ENCODE measurements at regions not wholly inside any gene's neighbourhood (a gene's known extent, or its start where the extent isn't known, plus 50 kb on each side); places are given as distances from the start of the nearest gene placed in this dataset.

DNA sequence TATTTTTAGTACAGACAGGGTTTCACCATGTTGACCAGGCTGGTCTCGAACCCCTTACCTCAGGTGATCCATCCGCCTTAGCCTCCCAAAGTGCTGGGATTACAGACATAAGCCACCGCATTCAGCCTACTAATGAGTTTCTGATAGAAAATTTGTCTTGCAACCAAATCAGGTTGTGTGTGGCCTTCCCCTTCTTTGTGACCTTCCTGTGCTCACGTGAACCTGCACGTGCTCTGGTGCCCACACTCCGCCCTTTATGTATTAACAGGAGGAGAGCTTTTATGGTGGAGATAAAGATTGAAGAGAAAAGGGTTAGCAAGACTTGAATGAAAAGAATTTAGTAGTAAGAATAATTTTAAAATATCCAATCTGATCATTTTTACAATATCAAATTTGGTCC lies 343.5 kb upstream of the TMEM132C start:
- Histone ChIP-seq H3K27me3 (no peaks in the 10 kb centered on the region), H3K4me1 (replicated peaks in 1 of 2) (peaks cover 0 to 17% of the 10 kb centered on the region in 2 donors), H3K36me3 (replicated peaks in 1 of 2) (no peaks in the 10 kb centered on the region), H3K9me3 (replicated peaks in 1 of 3) (no peaks in the 10 kb centered on the region), H3K27ac (peak overlapping the region in 1 of 5 donors; percentile 58), H3K4me3 (no peak overlapping the region)
- WGBS, 4 donors, result 54 to 74% (median 63%) methylated on average over 6 of the region's 6 CpGs
- peak in 5 of 7 donors; percentile 29 to 58 (median 46) for DNase-seq
- intact Hi-C loops (cut with DNase I), result loop anchor here in 1 of 2 donors (10.0 kb wide), 1 partner anchor 249 kb away; no protein-coding TSS in a partner anchor
- TF ChIP-seq, protein P1, sequence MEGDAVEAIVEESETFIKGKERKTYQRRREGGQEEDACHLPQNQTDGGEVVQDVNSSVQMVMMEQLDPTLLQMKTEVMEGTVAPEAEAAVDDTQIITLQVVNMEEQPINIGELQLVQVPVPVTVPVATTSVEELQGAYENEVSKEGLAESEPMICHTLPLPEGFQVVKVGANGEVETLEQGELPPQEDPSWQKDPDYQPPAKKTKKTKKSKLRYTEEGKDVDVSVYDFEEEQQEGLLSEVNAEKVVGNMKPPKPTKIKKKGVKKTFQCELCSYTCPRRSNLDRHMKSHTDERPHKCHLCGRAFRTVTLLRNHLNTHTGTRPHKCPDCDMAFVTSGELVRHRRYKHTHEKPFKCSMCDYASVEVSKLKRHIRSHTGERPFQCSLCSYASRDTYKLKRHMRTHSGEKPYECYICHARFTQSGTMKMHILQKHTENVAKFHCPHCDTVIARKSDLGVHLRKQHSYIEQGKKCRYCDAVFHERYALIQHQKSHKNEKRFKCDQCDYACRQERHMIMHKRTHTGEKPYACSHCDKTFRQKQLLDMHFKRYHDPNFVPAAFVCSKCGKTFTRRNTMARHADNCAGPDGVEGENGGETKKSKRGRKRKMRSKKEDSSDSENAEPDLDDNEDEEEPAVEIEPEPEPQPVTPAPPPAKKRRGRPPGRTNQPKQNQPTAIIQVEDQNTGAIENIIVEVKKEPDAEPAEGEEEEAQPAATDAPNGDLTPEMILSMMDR (IDR thresholded peaks at IDR 0.05), result no peak
- TF ChIP-seq POLR2A (IDR thresholded peaks at IDR 0.05), result no peak

DNA sequence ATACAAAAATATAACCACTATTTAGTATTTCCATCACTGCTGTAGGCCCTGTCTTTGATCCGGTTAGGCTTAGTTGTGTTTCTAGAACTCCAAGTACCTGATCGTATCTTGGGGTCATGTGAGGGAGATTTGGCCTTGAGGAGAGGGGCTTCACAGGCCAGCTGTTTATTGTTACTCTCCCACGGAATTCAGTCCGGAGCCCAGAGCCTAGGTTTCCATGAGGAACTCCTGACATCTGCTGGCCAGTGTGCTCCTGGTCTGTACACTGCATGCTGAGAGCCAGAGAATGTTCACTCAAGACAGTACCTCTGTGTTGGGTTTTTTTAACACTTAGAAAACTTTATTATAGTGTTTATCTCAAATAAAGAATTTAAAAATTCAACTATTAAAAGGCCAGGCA lies 341.0 kb upstream of the TMEM132C start:
- Histone ChIP-seq H3K4me1 (replicated peaks in 1 of 2) (peaks cover 5 to 31% of the 10 kb centered on the region in 2 donors), H3K4me3 (no peak overlapping the region), H3K9me3 (replicated peaks in 1 of 3) (no peaks in the 10 kb centered on the region), H3K27me3 (no peaks in the 10 kb centered on the region), H3K27ac (peak overlapping the region in 1 of 5 donors; percentile 55), H3K36me3 (replicated peaks in 1 of 2) (no peaks in the 10 kb centered on the region)
- WGBS, 4 donors, result 10 to 22% (median 19%) methylated on average over 4 of the region's 4 CpGs
- TF ChIP-seq, protein P1 (IDR thresholded peaks at IDR 0.05), result peak; percentile 26 to 67 (median 56)
- TF ChIP-seq POLR2A (IDR thresholded peaks at IDR 0.05), result no peak
- peak; percentile 51 to 80 (median 67) for DNase-seq
- intact Hi-C loops (cut with DNase I), result loop anchor here in 1 of 2 donors (10.0 kb wide), 1 partner anchor 251 kb away; no protein-coding TSS in a partner anchor

DNA sequence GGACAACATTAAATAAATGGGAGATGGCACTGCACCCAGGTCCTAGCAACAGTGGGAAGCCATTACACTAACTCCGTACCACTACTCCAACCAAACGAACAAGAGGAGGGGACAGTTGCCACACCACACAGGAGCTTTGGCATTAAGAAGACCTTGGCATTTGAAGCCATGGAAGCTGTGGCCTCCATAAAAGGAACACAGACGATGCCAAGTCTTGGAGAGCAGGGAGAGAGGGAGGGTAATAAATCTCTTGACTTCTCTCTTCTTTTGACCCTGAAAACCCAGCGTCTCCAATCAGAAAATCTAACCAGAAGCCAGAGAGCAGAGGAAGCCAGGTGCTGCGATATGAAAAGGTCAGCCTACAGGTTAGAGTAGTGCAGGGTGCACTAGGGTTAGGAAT lies 338.8 kb upstream of the TMEM132C start:
- no peaks in the 10 kb centered on the region for H3K36me3 ChIP-seq (replicated peaks in 1 of 2)

More for the DNA sequence above, 338.8 kb upstream of the TMEM132C start:
- Histone ChIP-seq H3K27ac (peak overlapping the region in 3 of 5 donors; percentile 46 to 72 (median 62)), H3K9me3 (replicated peaks in 1 of 3) (no peaks in the 10 kb centered on the region), H3K4me1 (replicated peaks in 1 of 2) (peaks cover 5 to 31% of the 10 kb centered on the region in 2 donors), H3K27me3 (no peaks in the 10 kb centered on the region), H3K4me3 (no peak overlapping the region)
- no peak for TF ChIP-seq POLR2A (IDR thresholded peaks at IDR 0.05)
- TF ChIP-seq, protein P1 (IDR thresholded peaks at IDR 0.05), result no peak
- peak; percentile 40 to 83 (median 65) for DNase-seq
- intact Hi-C loops (cut with DNase I), result loop anchor here in 1 of 2 donors (10.0 kb wide), 1 partner anchor 253 kb away; no protein-coding TSS in a partner anchor
- 20 to 29% (median 21%) methylated on average over 5 of the region's 5 CpGs for WGBS, 4 donors

All from adrenal gland (tissue), 9 donors.